Ishikawa (cell line): ENCODE measurements at regions not wholly inside any gene's neighbourhood (a gene's known extent, or its start where the extent isn't known, plus 50 kb on each side); places are given as distances from the start of the nearest gene placed in this dataset.
A peak's percentile ranks its signal among the peaks of the same experiment; 100 is the strongest.

ENCODE experiments used
- CEBPB ChIP-seq: IDR thresholded peaks from 2 replicates; pipeline ENCODE4 v1.6.1; 2012
- CREB1 ChIP-seq: IDR thresholded peaks from 2 replicates; pipeline ENCODE4 v1.6.1; 2012; ENCODE audit warnings: low read depth
- EGR1 ChIP-seq: IDR thresholded peaks from 2 replicates; pipeline ENCODE4 v1.6.1; 2012
- EP300 ChIP-seq: IDR thresholded peaks from 2 replicates; pipeline ENCODE4 v1.6.1; 2012; ENCODE audit warnings: borderline replicate concordance
- FOXM1 ChIP-seq: IDR thresholded peaks from 2 replicates; pipeline ENCODE4 v1.6.1; 2012; ENCODE audit warnings: low read depth, borderline replicate concordance
- MAX ChIP-seq: IDR thresholded peaks from 2 replicates; pipeline ENCODE4 v1.6.1; 2012
- NFIC ChIP-seq: IDR thresholded peaks from 2 replicates; pipeline ENCODE4 v1.6.1; 2012
- RAD21 ChIP-seq: IDR thresholded peaks from 2 replicates; pipeline ENCODE4 v1.6.1; 2012; ENCODE audit warnings: low read depth
- REST ChIP-seq: IDR thresholded peaks from 2 replicates; pipeline ENCODE4 v1.6.1; 2012; ENCODE audit warnings: low read depth, mild to moderate bottlenecking
- TAF1 ChIP-seq: IDR thresholded peaks from 2 replicates; pipeline ENCODE4 v1.6.1; 2012; ENCODE audit warnings: low read depth, mild to moderate bottlenecking
- TCF12 ChIP-seq: IDR thresholded peaks from 2 replicates; pipeline ENCODE4 v1.6.1; 2012; ENCODE audit warnings: low read depth
- TEAD4 ChIP-seq: IDR thresholded peaks from 2 replicates; pipeline ENCODE4 v1.6.1; 2012
- USF1 ChIP-seq: IDR thresholded peaks from 2 replicates; pipeline ENCODE4 v1.6.1; 2012
- YY1 ChIP-seq: IDR thresholded peaks from 2 replicates; pipeline ENCODE4 v1.6.1; 2012; ENCODE audit warnings: low read depth
- ZBTB7A ChIP-seq: IDR thresholded peaks from 2 replicates; pipeline ENCODE4 v1.6.1; 2012; ENCODE audit warnings: low read depth

- 0 out of 2 replicates have a peak, but pooled peaks have one; percentile 14 for TF ChIP-seq TCF12
- no peak; the same call in 1 of the 2 replicates for TF ChIP-seq FOXM1
These were observed 57.6 kb upstream of the HMGCLL1 start for GRCh38 chr6:55636406-55637102.

GRCh38 chr6:55633471-55633870 lies 54.5 kb upstream of the HMGCLL1 start:
- TF ChIP-seq CEBPB: no peak
- TF ChIP-seq TAF1: no peak
- no peak for TF ChIP-seq REST
- TF ChIP-seq EP300: no peak
- no peak for TF ChIP-seq TCF12
- TF ChIP-seq EGR1: no peak
- no peak for TF ChIP-seq USF1
- TF ChIP-seq TEAD4: no peak
- no peak for TF ChIP-seq RAD21
- TF ChIP-seq YY1: no peak
- TF ChIP-seq NFIC: no peak
- no peak for TF ChIP-seq CREB1
- TF ChIP-seq MAX: no peak
- TF ChIP-seq FOXM1: no peak
- no peak for TF ChIP-seq ZBTB7A

GRCh38 chr6:55632953-55633352 lies 54.0 kb upstream of the HMGCLL1 start:
- TF ChIP-seq ZBTB7A: no peak
- no peak for TF ChIP-seq FOXM1
- TF ChIP-seq TAF1: no peak
- no peak for TF ChIP-seq EP300
- TF ChIP-seq TEAD4: no peak
- no peak for TF ChIP-seq USF1
- no peak for TF ChIP-seq CREB1
- no peak for TF ChIP-seq TCF12
- TF ChIP-seq EGR1: no peak
- no peak for TF ChIP-seq MAX
- TF ChIP-seq REST: no peak
- no peak for TF ChIP-seq CEBPB
- TF ChIP-seq YY1: no peak
- no peak for TF ChIP-seq NFIC
- TF ChIP-seq RAD21: no peak
